ENCODE measurements at regions not wholly inside any gene's neighbourhood (a gene's known extent, or its start where the extent isn't known, plus 50 kb on each side); places are given as distances from the start of the nearest gene placed in this dataset.
A peak's percentile ranks its signal among the peaks of the same experiment; 100 is the strongest.
"Not testable (repeated sequence)": the region's sequence is repeated elsewhere in the genome, so short reads cannot be mapped to it uniquely, and the experiment has no call there.

DNA sequence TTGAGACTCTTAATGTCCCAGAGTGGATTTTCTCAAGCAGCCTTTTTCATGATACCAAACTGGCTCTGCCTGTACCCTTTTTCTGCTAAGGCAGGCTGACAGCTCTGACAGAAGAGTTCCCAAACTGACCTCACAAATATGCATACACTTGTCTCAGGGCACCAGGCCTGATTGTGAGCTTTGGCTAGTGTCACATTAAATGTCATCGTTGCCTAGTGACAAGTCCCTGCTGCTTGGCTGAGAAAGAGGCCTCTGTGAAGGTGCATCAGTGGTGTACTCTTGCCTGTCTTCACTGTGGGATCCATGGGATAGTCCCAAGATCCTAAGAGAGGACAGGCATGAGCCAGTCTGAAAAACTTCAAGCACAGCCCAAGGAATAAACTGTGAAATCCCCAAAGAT is 68.8 kb downstream of the RBMY1J start:
- intact Hi-C loops (cut with DNase I); DNase-seq; H3K27ac ChIP-seq (ENCODE audit: low read length); H3K27me3 ChIP-seq (ENCODE audit: control insufficient read depth, insufficient read depth); H3K4me1 ChIP-seq (ENCODE audit: control insufficient read depth, insufficient read depth, low read length); H3K4me3 ChIP-seq (ENCODE audit: low read length); H3K9me3 ChIP-seq (ENCODE audit: control insufficient read depth, low read length): not testable (repeated sequence)
- WGBS, result no CpG with 5 or more reads among the region's 1 CpG
- ATAC-seq, result peak in 1 of 2 donors; percentile 75

DNA sequence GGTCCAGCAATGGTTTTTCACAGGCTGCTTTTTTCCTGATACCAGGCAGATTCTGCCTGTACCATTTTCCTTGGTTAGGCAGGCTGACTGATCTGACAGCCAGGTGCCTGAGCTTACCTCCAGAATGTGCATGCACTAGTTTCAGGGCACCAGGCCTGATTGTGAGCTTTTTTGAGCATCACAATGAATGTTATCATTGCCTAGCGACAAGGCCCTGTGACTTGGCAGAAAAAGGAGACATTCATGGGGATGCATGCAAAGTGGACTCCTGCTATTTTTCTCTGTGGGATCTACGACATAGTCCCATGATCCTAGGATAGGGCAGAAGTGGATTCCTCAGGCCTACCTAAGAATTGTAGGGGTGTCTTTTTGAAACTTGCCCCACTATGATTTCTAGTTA is 74.6 kb downstream of the RBMY1J start:
- intact Hi-C loops (cut with DNase I); H3K27ac ChIP-seq (ENCODE audit: low read length); H3K4me3 ChIP-seq (ENCODE audit: low read length); H3K4me1 ChIP-seq (ENCODE audit: control insufficient read depth, insufficient read depth, low read length); H3K27me3 ChIP-seq (ENCODE audit: control insufficient read depth, insufficient read depth); DNase-seq; H3K9me3 ChIP-seq (ENCODE audit: control insufficient read depth, low read length); ATAC-seq: not testable (repeated sequence)
- WGBS, result no CpG with 5 or more reads among the region's 2 CpGs

DNA sequence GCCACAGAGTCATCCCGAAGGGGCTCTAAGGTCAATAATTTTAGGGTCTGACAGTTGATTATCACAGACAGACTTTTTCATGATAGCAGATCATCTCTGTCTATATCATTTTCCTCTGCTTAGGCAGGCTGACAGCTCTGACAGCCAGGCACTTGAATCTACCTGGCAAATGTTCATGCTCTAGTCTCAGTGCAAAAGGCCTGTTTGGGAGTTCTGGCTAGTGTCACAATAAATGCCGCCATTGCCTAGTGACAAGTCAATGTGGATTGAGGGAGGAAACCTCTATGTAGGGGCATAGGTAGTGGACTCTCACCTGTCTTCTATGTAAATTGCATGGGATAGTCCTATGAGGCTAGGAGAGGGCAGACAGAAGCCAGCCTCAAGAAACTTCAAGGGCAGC is 81.3 kb downstream of the RBMY1J start:
- H3K4me3 ChIP-seq (ENCODE audit: low read length); H3K4me1 ChIP-seq (ENCODE audit: control insufficient read depth, insufficient read depth, low read length); intact Hi-C loops (cut with DNase I); H3K27ac ChIP-seq (ENCODE audit: low read length); H3K9me3 ChIP-seq (ENCODE audit: control insufficient read depth, low read length); DNase-seq; ATAC-seq; H3K27me3 ChIP-seq (ENCODE audit: control insufficient read depth, insufficient read depth): not testable (repeated sequence)
- WGBS, result no CpG with 5 or more reads among the region's 2 CpGs

DNA sequence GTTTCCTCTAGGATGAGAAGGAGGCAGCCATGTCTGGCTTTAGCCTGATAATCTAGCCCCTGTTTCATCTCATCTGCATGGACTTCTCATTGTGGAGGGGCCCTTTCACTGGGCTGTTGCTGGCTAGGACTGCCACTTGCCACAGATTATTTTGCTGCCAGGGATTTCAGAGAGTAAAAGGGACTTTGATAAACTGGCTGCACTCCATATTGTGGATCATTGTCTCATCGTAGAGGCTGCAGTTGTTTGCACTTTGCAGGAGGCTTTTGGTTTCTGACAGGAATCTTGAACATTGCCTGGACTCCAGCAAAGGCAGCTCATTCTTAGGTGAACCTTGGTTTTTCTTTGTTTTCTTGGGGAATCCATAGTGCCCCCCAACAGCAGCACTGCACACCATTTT is 85.5 kb downstream of the RBMY1J start:
- H3K27ac ChIP-seq (ENCODE audit: low read length); intact Hi-C loops (cut with DNase I); H3K27me3 ChIP-seq (ENCODE audit: control insufficient read depth, insufficient read depth); H3K4me3 ChIP-seq (ENCODE audit: low read length); H3K4me1 ChIP-seq (ENCODE audit: control insufficient read depth, insufficient read depth, low read length); DNase-seq; ATAC-seq; H3K9me3 ChIP-seq (ENCODE audit: control insufficient read depth, low read length): not testable (repeated sequence)
- no CpG with 5 or more reads among the region's 1 CpG for WGBS

DNA sequence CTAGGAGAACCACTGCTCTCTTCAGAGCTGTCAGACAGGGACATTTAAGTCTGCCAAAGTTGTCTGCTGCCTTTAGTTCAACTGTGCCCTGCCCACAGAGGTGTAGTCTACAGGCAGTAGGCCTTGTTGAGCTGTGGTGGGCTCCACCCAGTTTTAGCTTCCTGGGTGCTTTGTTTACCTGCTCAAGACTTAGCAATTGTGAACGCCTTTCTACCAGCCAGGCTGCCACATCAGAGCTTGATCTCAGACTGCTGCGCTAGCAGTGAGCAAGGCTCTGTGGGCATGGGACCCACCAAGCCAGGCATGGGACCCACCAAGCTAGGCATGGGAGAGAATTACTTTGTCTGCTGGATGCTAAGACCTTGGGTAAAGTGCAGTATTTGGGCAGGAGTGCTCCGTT is 96.5 kb downstream of the RBMY1J start:
- H3K27me3 ChIP-seq (ENCODE audit: control insufficient read depth, insufficient read depth); H3K9me3 ChIP-seq (ENCODE audit: control insufficient read depth, low read length); DNase-seq; ATAC-seq; H3K4me3 ChIP-seq (ENCODE audit: low read length); intact Hi-C loops (cut with DNase I); H3K4me1 ChIP-seq (ENCODE audit: control insufficient read depth, insufficient read depth, low read length); H3K27ac ChIP-seq (ENCODE audit: low read length): not testable (repeated sequence)
- WGBS, result no CpG with 5 or more reads among the region's 3 CpGs

DNA sequence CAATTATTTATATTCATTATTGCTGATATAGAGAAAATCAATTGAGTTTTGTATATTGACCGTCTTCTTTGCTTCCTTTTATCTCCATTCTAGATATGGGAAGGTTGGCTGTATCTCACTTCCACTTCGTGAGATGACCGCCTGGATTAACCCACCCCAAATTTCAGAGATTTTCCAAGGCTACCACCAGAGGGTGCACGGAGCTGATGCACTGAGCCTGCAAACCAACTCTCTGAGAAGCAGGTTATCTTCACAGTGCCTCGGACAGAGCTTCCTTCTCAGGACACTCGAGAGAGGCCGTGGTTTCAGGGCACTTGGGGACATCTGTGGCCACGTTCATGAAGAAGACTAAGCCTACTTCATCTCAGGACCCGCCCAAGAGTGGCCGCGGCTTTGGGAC is 110.5 kb downstream of the RBMY1J start:
- H3K4me3 ChIP-seq (ENCODE audit: low read length); H3K27me3 ChIP-seq (ENCODE audit: control insufficient read depth, insufficient read depth); H3K9me3 ChIP-seq (ENCODE audit: control insufficient read depth, low read length); DNase-seq; ATAC-seq; intact Hi-C loops (cut with DNase I); H3K4me1 ChIP-seq (ENCODE audit: control insufficient read depth, insufficient read depth, low read length); H3K27ac ChIP-seq (ENCODE audit: low read length): not testable (repeated sequence)
- no CpG with 5 or more reads among the region's 11 CpGs for WGBS

DNA sequence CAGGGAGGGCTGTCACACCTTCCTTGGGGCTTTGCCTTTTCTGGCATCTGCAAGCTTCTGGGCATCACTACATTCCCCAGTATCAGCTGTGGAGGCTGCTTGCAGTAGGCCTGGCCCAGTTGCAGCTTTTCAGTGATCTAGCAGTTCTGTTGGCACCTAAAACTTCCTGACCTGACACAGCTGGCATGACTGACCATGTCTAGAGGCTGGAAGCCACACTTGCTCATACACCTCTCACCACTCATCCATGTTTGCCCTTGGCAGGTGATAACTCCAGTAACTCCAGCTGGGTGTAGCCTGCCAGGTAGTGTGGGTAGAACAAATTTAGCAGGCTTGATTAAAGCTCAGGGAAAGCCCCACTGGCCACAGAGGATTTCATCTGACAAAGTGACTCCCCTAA is 122.6 kb downstream of the RBMY1J start:
- peak in 1 of 2 donors; percentile 64 for ATAC-seq
- H3K27ac ChIP-seq (ENCODE audit: low read length); intact Hi-C loops (cut with DNase I); H3K9me3 ChIP-seq (ENCODE audit: control insufficient read depth, low read length); H3K4me3 ChIP-seq (ENCODE audit: low read length); H3K27me3 ChIP-seq (ENCODE audit: control insufficient read depth, insufficient read depth); H3K4me1 ChIP-seq (ENCODE audit: control insufficient read depth, insufficient read depth, low read length); DNase-seq: not testable (repeated sequence)

DNA sequence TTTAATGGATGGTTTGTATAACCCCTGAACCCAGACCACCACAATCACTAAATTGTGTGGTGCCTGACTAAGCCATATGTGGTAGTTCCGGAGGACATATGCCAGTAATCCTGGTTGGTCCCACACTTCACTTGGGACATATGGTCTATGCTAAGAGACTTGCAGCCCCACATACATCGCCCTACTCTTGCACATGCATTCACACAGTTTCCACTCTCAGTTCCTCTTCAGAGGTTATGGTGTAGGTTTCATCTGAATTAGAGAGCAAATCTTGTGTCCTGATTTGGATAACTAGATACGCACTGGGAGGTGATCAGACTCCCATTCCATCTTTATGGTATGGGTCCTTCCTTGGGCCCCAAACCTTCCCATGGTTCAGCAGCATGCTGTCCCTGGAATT is 169.8 kb downstream of the RBMY1J start:
- DNase-seq; intact Hi-C loops (cut with DNase I); H3K27ac ChIP-seq (ENCODE audit: low read length); H3K9me3 ChIP-seq (ENCODE audit: control insufficient read depth, low read length); H3K4me3 ChIP-seq (ENCODE audit: low read length); ATAC-seq; H3K27me3 ChIP-seq (ENCODE audit: control insufficient read depth, insufficient read depth); H3K4me1 ChIP-seq (ENCODE audit: control insufficient read depth, insufficient read depth, low read length): not testable (repeated sequence)
- no CpG with 5 or more reads among the region's 3 CpGs for WGBS

DNA sequence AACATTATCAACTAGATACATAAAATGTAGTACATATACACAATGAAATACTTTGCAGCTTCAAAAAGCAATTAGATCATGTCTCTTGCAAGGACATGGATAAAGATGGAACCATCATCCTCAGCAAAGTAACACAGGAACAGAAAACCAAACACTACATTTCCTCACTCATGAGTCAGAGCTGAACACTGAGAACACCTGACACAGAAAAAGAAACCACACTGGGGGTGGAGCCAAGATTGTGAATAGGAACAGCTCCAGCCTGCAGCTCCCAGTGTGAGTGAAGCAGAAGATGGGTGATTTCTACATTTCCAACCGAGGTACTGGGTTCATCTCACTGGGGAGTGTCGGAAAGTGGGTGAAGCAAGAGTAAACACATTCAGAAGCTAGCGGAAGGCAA is 195.6 kb downstream of the RBMY1J start:
- ATAC-seq; H3K27ac ChIP-seq (ENCODE audit: low read length); intact Hi-C loops (cut with DNase I); H3K4me3 ChIP-seq (ENCODE audit: low read length); H3K4me1 ChIP-seq (ENCODE audit: control insufficient read depth, insufficient read depth, low read length); DNase-seq; H3K27me3 ChIP-seq (ENCODE audit: control insufficient read depth, insufficient read depth); H3K9me3 ChIP-seq (ENCODE audit: control insufficient read depth, low read length): not testable (repeated sequence)
- WGBS, result 55% methylated on average over 3 of the region's 3 CpGs

DNA sequence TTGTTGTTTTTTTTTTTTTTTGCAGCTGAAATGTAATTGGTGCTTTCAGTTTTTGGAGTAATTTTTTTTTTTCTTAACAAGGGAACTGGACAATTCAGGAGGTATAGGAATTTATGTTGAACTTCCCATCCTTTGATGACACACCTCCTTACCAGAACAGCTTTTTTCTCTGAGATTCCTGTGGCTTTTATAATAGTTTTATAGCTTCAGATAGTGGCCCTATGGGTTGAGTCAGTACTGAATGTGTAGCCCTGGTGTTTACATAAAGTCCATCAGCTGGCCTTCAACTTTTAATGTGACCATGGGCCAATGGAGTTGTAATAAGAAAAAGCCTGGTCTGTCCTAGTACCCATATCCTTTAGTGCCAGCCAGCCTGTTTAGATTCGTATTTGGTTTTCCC is 201.8 kb downstream of the RBMY1J start:
- H3K9me3 ChIP-seq (ENCODE audit: control insufficient read depth, low read length); intact Hi-C loops (cut with DNase I); ATAC-seq; H3K4me3 ChIP-seq (ENCODE audit: low read length); H3K27me3 ChIP-seq (ENCODE audit: control insufficient read depth, insufficient read depth); H3K4me1 ChIP-seq (ENCODE audit: control insufficient read depth, insufficient read depth, low read length); DNase-seq; H3K27ac ChIP-seq (ENCODE audit: low read length): not testable (repeated sequence)
- WGBS, result 100% methylated on average over 1 of the region's 1 CpG

DNA sequence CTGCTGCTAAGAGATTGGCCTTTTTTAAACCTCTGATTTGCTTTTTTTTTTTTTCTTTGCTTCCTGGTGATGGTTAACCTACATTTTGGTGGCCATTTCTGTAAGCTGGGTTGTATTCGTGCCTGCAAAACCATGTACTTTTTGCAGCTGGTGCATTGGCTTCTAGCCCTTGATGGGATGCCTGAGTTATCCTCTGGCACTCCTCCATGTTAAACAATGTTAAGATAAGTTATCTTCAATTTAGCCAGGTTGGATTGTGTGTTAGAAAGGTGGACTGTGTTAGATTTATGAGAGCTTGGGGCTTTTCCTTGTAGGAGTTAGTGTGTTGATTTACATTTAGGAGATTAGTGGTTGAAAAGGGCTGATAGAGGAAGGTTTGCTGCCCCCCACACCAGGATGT is 202.4 kb downstream of the RBMY1J start:
- H3K9me3 ChIP-seq (ENCODE audit: control insufficient read depth, low read length); intact Hi-C loops (cut with DNase I); DNase-seq; ATAC-seq; H3K4me1 ChIP-seq (ENCODE audit: control insufficient read depth, insufficient read depth, low read length); H3K27ac ChIP-seq (ENCODE audit: low read length); H3K4me3 ChIP-seq (ENCODE audit: low read length); H3K27me3 ChIP-seq (ENCODE audit: control insufficient read depth, insufficient read depth): not testable (repeated sequence)
- WGBS, result no CpG with 5 or more reads among the region's 1 CpG

DNA sequence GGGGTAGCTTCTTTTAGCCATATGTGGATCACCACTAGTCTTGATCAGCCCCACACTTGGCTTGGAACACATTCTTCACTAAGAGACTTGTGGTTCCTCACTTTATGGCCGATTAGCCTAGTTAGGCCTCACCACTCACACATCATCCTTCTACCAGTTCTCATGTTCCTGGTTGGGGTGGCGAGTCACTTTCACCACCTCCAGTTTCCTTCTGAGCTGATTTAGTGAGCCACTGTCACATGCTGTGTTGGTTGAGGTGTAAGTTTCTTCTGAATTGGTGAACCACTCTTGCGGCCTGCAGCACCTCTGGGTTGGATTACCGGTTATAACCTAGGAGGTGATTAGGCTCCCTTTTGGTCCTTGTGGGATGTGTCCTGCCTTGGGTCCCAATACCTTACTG is 203.7 kb downstream of the RBMY1J start:
- H3K4me1 ChIP-seq (ENCODE audit: control insufficient read depth, insufficient read depth, low read length); intact Hi-C loops (cut with DNase I); H3K27ac ChIP-seq (ENCODE audit: low read length); DNase-seq; H3K9me3 ChIP-seq (ENCODE audit: control insufficient read depth, low read length); H3K27me3 ChIP-seq (ENCODE audit: control insufficient read depth, insufficient read depth); ATAC-seq; H3K4me3 ChIP-seq (ENCODE audit: low read length): not testable (repeated sequence)
- no CpG with 5 or more reads among the region's 4 CpGs for WGBS

Data from right cardiac atrium (tissue), 5 donors.